ENCODE measurements at regions not wholly inside any gene's neighbourhood (a gene's known extent, or its start where the extent isn't known, plus 50 kb on each side); places are given as distances from the start of the nearest gene placed in this dataset.
"Not testable (repeated sequence)": the region's sequence is repeated elsewhere in the genome, so short reads cannot be mapped to it uniquely, and the experiment has no call there.

DNA sequence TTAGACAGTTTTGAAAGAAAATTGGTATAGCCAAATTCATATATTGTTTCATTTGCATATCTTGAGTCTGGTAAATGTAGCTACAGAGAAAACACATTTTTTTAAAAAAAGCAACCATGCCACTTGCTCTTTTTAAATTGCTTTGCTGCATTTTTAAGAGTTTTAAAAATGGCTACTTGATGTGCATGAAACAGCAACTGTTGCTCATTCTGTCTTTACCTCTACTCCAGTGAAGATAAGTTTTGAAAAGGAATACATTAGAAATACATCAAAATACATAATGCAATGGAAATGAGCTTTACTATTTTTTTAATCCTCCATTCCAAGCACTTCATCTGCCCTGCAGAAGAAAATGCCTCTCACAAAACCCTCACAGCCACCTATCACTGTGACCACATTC lies 95.5 kb downstream of the IFI44 start (continued):
- TF ChIP-seq REST (IDR thresholded peaks at IDR 0.05), result no peak

DNA sequence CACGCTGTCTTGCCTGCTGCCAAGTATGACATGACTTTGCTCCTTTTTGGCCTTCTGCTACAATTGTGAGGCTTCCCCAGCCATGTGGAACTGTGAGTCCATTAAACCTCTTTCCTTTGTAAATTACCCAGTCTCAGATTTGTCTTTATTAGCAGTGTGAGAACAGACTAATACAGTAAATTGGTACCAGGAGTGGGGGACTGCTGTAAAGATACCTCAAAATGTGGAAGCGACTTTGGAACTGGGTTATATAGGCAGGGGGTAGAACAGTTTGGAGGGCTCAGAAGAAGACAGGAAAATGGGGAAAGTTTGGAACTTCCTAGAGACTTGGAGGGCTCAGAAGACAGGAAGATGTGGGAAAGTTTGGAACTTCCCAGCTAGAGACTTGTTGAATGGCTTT lies 104.0 kb downstream of the IFI44 start:
- H3K36me3 ChIP-seq (ENCODE audit: control insufficient read depth in 4 of 4, insufficient read depth in 3 of 4, low read depth in 1 of 4, low read length in 3 of 4); H3K9ac ChIP-seq (ENCODE audit: low read depth in 1 of 2, low read length in 2 of 2); H3K9me3 ChIP-seq (ENCODE audit: control insufficient read depth in 4 of 4, low read length in 3 of 4); H3K27me3 ChIP-seq (ENCODE audit: control insufficient read depth in 4 of 4, insufficient read depth in 4 of 4, low read length in 3 of 4); DNase-seq (ENCODE audit: low spot score); H3K4me3 ChIP-seq (ENCODE audit: low read depth in 1 of 3, low read length in 3 of 3); H3K27ac ChIP-seq (ENCODE audit: low read depth in 1 of 2, low read length in 2 of 2); H3K4me1 ChIP-seq (ENCODE audit: control insufficient read depth in 4 of 4, insufficient read depth in 4 of 4, low read length in 3 of 4): not testable (repeated sequence)
- WGBS, result 87% methylated on average over 2 of the region's 2 CpGs

DNA sequence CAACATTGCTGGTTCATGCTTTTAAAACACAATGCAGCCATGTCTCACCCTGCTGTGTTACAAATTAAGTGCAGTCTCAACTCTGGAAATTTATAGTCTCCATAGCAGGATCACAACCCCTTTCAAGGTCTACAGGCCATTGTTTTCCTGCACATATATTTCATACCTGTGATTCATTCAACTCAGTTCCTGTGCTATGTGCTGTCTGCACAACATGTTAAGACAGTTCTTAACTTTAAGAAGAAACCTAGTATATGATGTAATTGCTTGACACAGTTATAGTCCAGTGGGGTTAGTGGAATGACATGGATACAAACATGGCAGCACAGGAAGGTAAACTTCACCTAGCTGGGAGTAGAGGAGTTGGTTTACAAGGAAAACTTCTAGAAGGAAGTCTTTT lies 106.4 kb downstream of the IFI44 start:
- no peaks in the 10 kb centered on the region for H3K27me3 ChIP-seq (ENCODE audit: control insufficient read depth in 4 of 4, insufficient read depth in 4 of 4, low read length in 3 of 4)
- TF ChIP-seq ZBTB33 (IDR thresholded peaks at IDR 0.05) (no peak), FOXA2 (IDR thresholded peaks at IDR 0.05) (no peak), FOXA1 (IDR thresholded peaks at IDR 0.05) (no peak), EGR1 (IDR thresholded peaks at IDR 0.05; ENCODE audit: low read depth in 2 of 2) (no peak), NR2F2 (IDR thresholded peaks at IDR 0.05) (no peak), HNF4A (conservative IDR thresholded peaks at IDR 0.05) (no peak)

DNA sequence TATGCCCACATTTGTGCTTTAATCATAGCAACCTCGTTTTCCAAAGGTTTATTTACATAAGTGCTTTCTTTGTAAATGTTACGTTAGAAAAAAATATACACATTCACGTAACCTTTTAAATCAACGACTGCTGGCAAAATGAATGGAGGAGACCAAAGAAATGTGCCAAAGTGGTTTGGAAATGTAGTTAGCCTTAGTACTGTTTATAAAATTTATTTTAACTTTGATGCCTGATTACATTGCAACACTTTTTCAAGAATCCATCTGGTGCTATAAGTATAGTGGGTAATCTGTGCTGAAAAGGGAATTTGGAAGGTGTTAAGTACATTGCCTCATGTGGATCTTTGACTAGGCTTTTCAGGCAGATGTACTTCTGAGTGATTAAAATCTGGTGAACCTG lies 108.9 kb downstream of the IFI44 start:
- Histone ChIP-seq H3K4me3 (ENCODE audit: low read depth in 1 of 3, low read length in 3 of 3) (no peak overlapping the region), H3K36me3 (ENCODE audit: control insufficient read depth in 4 of 4, insufficient read depth in 3 of 4, low read depth in 1 of 4, low read length in 3 of 4) (no peaks in the 10 kb centered on the region), H3K27ac (ENCODE audit: low read depth in 1 of 2, low read length in 2 of 2) (no peak overlapping the region), H3K4me1 (ENCODE audit: control insufficient read depth in 4 of 4, insufficient read depth in 4 of 4, low read length in 3 of 4) (no peaks in the 10 kb centered on the region), H3K9me3 (ENCODE audit: control insufficient read depth in 4 of 4, low read length in 3 of 4) (no peaks in the 10 kb centered on the region), H3K27me3 (ENCODE audit: control insufficient read depth in 4 of 4, insufficient read depth in 4 of 4, low read length in 3 of 4) (no peaks in the 10 kb centered on the region), H3K9ac (ENCODE audit: low read depth in 1 of 2, low read length in 2 of 2) (no peak overlapping the region)
- 44% methylated on average over 4 of the region's 4 CpGs for WGBS
- no peak for DNase-seq (ENCODE audit: low spot score)
- TF ChIP-seq HNF4G (IDR thresholded peaks at IDR 0.05) (no peak), FOXA2 (IDR thresholded peaks at IDR 0.05) (no peak), ZBTB33 (IDR thresholded peaks at IDR 0.05) (no peak), EGR1 (IDR thresholded peaks at IDR 0.05; ENCODE audit: low read depth in 2 of 2) (no peak), SP1 (IDR thresholded peaks at IDR 0.05) (no peak), CTCF (IDR thresholded peaks at IDR 0.05; ENCODE audit: low read depth, low read length, missing input control) (no peak), RAD21 (IDR thresholded peaks at IDR 0.05) (no peak), TAF1 (conservative IDR thresholded peaks at IDR 0.05) (no peak), REST (IDR thresholded peaks at IDR 0.05) (no peak), FOXA1 (IDR thresholded peaks at IDR 0.05) (no peak), NR2F2 (IDR thresholded peaks at IDR 0.05) (no peak), RXRA (IDR thresholded peaks at IDR 0.05) (no peak)

More for the DNA sequence above, 106.4 kb downstream of the IFI44 start:
- no peaks in the 10 kb centered on the region for H3K9me3 ChIP-seq (ENCODE audit: control insufficient read depth in 4 of 4, low read length in 3 of 4)
- no peak overlapping the region for H3K4me3 ChIP-seq (ENCODE audit: low read depth in 1 of 3, low read length in 3 of 3)
- DNase-seq (ENCODE audit: low spot score), result no peak
- no peaks in the 10 kb centered on the region for H3K4me1 ChIP-seq (ENCODE audit: control insufficient read depth in 4 of 4, insufficient read depth in 4 of 4, low read length in 3 of 4)
- no peaks in the 10 kb centered on the region for H3K36me3 ChIP-seq (ENCODE audit: control insufficient read depth in 4 of 4, insufficient read depth in 3 of 4, low read depth in 1 of 4, low read length in 3 of 4)
- H3K27ac ChIP-seq (ENCODE audit: low read depth in 1 of 2, low read length in 2 of 2), result no peak overlapping the region
- no peak overlapping the region for H3K9ac ChIP-seq (ENCODE audit: low read depth in 1 of 2, low read length in 2 of 2)
